ENCODE measurements at regions not wholly inside any gene's neighbourhood (a gene's known extent, or its start where the extent isn't known, plus 50 kb on each side); places are given as distances from the start of the nearest gene placed in this dataset.

DNA sequence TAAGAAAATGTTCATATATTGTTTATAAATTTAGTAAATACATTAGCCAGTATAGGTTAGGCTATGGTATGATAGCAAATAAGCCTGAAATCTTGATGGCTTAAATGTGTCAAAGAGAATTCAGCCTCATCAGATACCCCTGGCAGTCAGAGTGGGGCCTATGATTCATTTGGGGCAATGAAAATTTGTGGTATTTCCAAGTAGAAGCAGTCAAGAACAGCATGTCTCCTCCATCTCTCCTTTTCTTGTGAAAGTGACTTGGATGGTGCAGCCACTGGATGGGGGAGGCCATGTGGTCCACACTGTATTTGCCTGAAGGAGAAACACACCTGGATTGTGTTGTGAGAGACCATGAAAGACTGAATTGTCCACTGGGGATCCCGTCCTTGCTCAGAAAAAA is 82.7 kb downstream of the DLEU7 start:
- H3K9ac ChIP-seq (ENCODE audit: low read depth, low read length), result no peak overlapping the region
- no peaks in the 10 kb centered on the region; the same call in 1 of the 2 replicates for H3K79me2 ChIP-seq (ENCODE audit: insufficient read depth, low read length)
- H3K9me3 ChIP-seq (ENCODE audit: insufficient read depth, low read length, severe bottlenecking), result no peaks in the 10 kb centered on the region
- H3K36me3 ChIP-seq (ENCODE audit: insufficient read depth, low read length), result no peaks in the 10 kb centered on the region
- ATAC-seq (ENCODE audit: insufficient read depth, low read depth) (peak; percentile 66), DNase-seq (peak; percentile 76)
- no peak overlapping the region for H3K4me3 ChIP-seq (ENCODE audit: low read depth in 1 of 2, low read length in 2 of 2)
- H3K4me1 ChIP-seq (ENCODE audit: insufficient read depth, low read length), result peaks cover 67% of the 10 kb centered on the region
- H4K20me1 ChIP-seq (ENCODE audit: insufficient read depth, low read length), result no peaks in the 10 kb centered on the region
- H3K4me2 ChIP-seq (ENCODE audit: insufficient read depth, low read length), result no peak overlapping the region
- no peak for TF ChIP-seq EZH2 (IDR thresholded peaks at IDR 0.05; ENCODE audit: borderline replicate concordance, low read depth, low read length, severe bottlenecking)
- TF ChIP-seq, protein P1, sequence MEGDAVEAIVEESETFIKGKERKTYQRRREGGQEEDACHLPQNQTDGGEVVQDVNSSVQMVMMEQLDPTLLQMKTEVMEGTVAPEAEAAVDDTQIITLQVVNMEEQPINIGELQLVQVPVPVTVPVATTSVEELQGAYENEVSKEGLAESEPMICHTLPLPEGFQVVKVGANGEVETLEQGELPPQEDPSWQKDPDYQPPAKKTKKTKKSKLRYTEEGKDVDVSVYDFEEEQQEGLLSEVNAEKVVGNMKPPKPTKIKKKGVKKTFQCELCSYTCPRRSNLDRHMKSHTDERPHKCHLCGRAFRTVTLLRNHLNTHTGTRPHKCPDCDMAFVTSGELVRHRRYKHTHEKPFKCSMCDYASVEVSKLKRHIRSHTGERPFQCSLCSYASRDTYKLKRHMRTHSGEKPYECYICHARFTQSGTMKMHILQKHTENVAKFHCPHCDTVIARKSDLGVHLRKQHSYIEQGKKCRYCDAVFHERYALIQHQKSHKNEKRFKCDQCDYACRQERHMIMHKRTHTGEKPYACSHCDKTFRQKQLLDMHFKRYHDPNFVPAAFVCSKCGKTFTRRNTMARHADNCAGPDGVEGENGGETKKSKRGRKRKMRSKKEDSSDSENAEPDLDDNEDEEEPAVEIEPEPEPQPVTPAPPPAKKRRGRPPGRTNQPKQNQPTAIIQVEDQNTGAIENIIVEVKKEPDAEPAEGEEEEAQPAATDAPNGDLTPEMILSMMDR (IDR thresholded peaks at IDR 0.05; ENCODE audit: borderline replicate concordance, extremely low read depth, low read length, poor library complexity, severe bottlenecking), result no peak
- peak overlapping the region; percentile 68 for H3K27ac ChIP-seq (ENCODE audit: low read length)
- H3K27me3 ChIP-seq (ENCODE audit: insufficient read depth, low read length, poor library complexity), result no peaks in the 10 kb centered on the region
- no peak overlapping the region for H2AFZ ChIP-seq (ENCODE audit: low read depth, low read length)

DNA sequence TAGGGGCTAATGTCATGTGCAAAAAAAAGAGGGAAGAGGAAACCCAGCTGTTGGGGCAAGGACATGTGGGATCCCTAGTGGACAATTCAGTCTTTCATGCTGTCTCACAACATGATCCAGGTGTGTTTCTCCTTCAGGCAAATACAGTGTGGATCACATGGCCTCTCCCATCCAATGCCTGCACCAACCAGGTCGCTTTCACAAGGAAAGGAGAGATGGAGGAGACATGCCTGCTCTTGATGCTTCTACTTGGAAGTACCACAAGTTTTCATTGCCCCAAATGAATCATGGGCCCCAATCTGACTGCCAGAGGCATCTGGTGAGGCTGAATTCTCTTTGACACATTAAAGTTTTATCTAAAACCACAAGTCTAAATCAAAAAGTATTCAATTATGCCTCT is 82.1 kb downstream of the DLEU7 start:
- peaks cover 66% of the 10 kb centered on the region for H3K4me1 ChIP-seq (ENCODE audit: insufficient read depth, low read length)
- H2AFZ ChIP-seq (ENCODE audit: low read depth, low read length), result no peak overlapping the region
- H3K27ac ChIP-seq (ENCODE audit: low read length), result peak overlapping the region; percentile 68
- ATAC-seq (ENCODE audit: insufficient read depth, low read depth) (no peak), DNase-seq (no peak)
- H3K9ac ChIP-seq (ENCODE audit: low read depth, low read length), result no peak overlapping the region; the same call in 1 of the 2 replicates
- H3K9me3 ChIP-seq (ENCODE audit: insufficient read depth, low read length, severe bottlenecking), result no peaks in the 10 kb centered on the region
- no peak overlapping the region for H3K4me3 ChIP-seq (ENCODE audit: low read depth in 1 of 2, low read length in 2 of 2)
- H3K4me2 ChIP-seq (ENCODE audit: insufficient read depth, low read length), result no peak overlapping the region
- no peaks in the 10 kb centered on the region; the same call in 1 of the 2 replicates for H3K79me2 ChIP-seq (ENCODE audit: insufficient read depth, low read length)
- H3K27me3 ChIP-seq (ENCODE audit: insufficient read depth, low read length, poor library complexity), result no peaks in the 10 kb centered on the region
- no peak for TF ChIP-seq EZH2 (IDR thresholded peaks at IDR 0.05; ENCODE audit: borderline replicate concordance, low read depth, low read length, severe bottlenecking)
- TF ChIP-seq, protein P1 (IDR thresholded peaks at IDR 0.05; ENCODE audit: borderline replicate concordance, extremely low read depth, low read length, poor library complexity, severe bottlenecking), result no peak
- no peaks in the 10 kb centered on the region for H3K36me3 ChIP-seq (ENCODE audit: insufficient read depth, low read length)
- no peaks in the 10 kb centered on the region for H4K20me1 ChIP-seq (ENCODE audit: insufficient read depth, low read length)

DNA sequence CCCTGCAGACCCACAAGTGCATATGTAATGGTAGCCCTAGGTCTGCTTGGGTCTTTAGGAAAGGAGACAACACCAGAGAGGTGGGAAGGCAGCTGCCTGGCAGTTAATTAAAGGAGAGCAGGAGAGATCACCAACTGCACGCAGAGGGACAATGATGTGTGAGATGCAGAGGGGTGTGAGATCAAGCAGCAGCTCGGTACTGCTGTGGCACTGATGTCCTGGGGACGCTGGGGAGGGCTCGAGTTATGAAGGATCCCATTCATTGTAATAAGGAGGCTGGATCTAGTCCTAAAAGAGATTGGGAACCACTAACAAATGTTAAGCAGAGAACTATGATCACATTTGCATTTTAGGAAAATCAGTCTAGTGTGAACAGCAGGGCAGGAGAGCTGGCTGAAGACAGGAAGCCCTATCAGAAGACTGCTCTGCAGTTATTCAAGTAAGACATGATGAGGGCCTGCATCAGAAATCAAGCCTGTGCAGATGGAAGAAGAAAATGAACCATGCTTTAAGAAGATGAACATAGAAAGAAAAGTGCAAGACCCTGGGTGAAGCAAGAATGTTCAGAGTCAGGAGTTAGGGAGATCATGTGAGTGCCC is 80.4 kb downstream of the DLEU7 start:
- Histone ChIP-seq H3K4me1 (ENCODE audit: insufficient read depth, low read length) (peaks cover 49% of the 10 kb centered on the region), H3K27me3 (ENCODE audit: insufficient read depth, low read length, poor library complexity) (no peaks in the 10 kb centered on the region), H3K27ac (ENCODE audit: low read length) (peak overlapping the region; percentile 49), H3K4me3 (ENCODE audit: low read depth in 1 of 2, low read length in 2 of 2) (no peak overlapping the region), H3K36me3 (ENCODE audit: insufficient read depth, low read length) (no peaks in the 10 kb centered on the region), H2AFZ (ENCODE audit: low read depth, low read length) (no peak overlapping the region), H4K20me1 (ENCODE audit: insufficient read depth, low read length) (no peaks in the 10 kb centered on the region), H3K9me3 (ENCODE audit: insufficient read depth, low read length, severe bottlenecking) (no peaks in the 10 kb centered on the region), H3K9ac (ENCODE audit: low read depth, low read length) (no peak overlapping the region), H3K4me2 (ENCODE audit: insufficient read depth, low read length) (no peak overlapping the region), H3K79me2 (ENCODE audit: insufficient read depth, low read length) (no peaks in the 10 kb centered on the region; the same call in 1 of the 2 replicates)
- TF ChIP-seq EZH2 (IDR thresholded peaks at IDR 0.05; ENCODE audit: borderline replicate concordance, low read depth, low read length, severe bottlenecking), result no peak
- TF ChIP-seq, protein P1 (IDR thresholded peaks at IDR 0.05; ENCODE audit: borderline replicate concordance, extremely low read depth, low read length, poor library complexity, severe bottlenecking), result no peak
- no peak for DNase-seq
- no peak for ATAC-seq (ENCODE audit: insufficient read depth, low read depth)
